ENCODE measurements at regions not wholly inside any gene's neighbourhood (a gene's known extent, or its start where the extent isn't known, plus 50 kb on each side); places are given as distances from the start of the nearest gene placed in this dataset.

DNA sequence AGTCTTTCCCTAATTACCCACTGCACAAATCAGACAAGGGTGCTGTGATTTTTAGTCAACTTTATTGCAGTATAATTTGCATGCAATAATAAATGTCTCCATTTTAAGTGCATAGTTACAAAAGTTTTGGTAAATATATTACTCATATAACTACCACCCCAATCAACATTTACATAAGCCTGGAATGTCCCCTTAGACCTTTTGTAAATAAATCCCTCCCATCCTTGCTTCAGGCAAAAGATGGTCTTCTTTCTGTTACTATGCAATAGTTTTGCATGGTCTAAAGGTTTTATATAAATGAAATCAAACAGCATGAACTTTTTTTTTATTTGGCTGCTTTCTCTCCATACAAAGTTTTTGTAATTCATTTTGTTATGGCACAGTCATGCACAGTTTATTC lies 235.4 kb downstream of the PYDC2 start:
- FAIRE-seq (no peak), DNase-seq (ENCODE audit: insufficient read length, low spot score) (no peak)
- TF ChIP-seq, protein P1, sequence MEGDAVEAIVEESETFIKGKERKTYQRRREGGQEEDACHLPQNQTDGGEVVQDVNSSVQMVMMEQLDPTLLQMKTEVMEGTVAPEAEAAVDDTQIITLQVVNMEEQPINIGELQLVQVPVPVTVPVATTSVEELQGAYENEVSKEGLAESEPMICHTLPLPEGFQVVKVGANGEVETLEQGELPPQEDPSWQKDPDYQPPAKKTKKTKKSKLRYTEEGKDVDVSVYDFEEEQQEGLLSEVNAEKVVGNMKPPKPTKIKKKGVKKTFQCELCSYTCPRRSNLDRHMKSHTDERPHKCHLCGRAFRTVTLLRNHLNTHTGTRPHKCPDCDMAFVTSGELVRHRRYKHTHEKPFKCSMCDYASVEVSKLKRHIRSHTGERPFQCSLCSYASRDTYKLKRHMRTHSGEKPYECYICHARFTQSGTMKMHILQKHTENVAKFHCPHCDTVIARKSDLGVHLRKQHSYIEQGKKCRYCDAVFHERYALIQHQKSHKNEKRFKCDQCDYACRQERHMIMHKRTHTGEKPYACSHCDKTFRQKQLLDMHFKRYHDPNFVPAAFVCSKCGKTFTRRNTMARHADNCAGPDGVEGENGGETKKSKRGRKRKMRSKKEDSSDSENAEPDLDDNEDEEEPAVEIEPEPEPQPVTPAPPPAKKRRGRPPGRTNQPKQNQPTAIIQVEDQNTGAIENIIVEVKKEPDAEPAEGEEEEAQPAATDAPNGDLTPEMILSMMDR (IDR thresholded peaks at IDR 0.05; ENCODE audit: insufficient read depth, missing control alignments), result no peak

DNA sequence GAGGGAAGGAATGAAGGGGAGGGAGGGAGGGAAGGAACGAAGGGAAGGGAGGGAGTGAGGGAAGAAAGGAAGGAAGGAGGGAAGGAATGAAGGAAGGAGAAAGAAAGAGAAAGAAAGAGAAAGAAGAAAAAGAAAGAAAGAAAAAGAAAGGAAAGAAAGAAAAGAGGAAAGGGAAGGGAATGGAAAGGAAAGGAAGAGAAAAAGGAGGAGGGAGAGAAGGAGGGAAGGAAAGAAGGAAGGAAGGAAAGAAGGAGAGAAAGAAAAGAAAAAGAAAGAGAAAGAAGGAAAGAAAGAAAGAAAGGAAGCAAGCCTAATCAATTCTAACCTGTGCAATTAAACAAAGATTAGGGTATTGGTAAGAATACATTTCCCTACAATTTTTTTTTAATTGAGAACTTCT lies 238.6 kb downstream of the PYDC2 start:
- TF ChIP-seq, protein P1 (IDR thresholded peaks at IDR 0.05; ENCODE audit: insufficient read depth, missing control alignments), result no peak
- DNase-seq (ENCODE audit: insufficient read length, low spot score) (no peak), FAIRE-seq (no peak)

DNA sequence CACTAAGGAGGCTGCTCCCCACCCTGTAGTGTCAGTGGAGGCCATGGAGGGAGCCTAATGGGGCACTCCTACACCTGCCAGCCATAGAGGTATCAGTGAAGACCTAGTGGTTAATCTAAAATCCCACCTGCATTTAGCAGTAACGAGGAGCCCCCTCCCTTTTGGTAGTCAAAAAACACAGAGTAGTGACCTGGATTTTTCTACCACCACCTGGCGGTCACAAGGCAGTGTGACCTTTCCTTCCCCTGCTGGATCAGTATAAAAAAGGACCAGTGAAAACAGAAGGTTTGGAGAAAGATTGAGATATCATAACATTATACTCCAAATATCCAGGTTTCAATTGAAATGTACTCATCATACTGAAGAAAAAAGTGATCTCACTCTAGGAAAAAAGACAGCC lies 241.2 kb downstream of the PYDC2 start:
- TF ChIP-seq, protein P1 (IDR thresholded peaks at IDR 0.05; ENCODE audit: insufficient read depth, missing control alignments), result no peak
- no peak for FAIRE-seq
- DNase-seq (ENCODE audit: insufficient read length, low spot score), result no peak

DNA sequence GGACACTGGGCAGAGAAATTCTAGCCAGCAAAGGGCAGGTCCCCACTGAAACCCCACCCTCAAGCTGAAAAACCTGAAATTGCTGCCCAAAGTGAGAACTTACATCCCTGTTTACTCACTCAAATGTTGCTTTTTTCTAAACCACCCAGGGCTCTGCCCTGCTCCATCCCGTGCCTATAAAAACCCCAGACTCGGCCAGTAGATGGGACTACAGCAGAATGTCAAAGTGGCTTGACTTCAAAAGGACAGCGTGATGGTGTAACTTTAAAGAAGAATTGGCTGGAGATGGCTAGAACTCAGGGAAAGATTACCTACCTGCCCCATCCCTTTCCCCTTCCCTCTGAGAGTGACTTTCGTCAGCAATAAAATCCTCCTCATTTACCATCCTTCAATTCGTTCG lies 246.9 kb downstream of the PYDC2 start:
- TF ChIP-seq, protein P1 (IDR thresholded peaks at IDR 0.05; ENCODE audit: insufficient read depth, missing control alignments), result no peak
- DNase-seq (ENCODE audit: insufficient read length, low spot score) (no peak), FAIRE-seq (no peak)

DNA sequence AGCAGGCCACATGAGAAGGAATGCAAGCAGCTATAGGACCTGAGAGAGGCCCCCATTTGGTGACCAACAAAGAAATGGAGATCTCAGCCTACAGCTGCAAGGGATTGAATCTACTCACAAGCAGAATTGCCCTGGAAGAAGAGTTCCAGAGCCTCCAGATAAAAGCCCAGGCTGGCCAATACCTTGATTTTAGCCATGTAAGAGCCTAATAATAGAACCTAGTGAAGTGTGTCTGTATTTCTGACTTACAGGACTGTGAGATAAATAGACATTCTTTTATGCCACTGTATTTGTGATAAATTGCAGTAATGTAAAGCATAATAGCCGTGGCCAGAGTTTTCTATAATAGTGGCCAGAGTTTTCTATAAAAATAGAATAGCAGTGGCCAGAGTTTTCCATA lies 254.6 kb downstream of the PYDC2 start:
- TF ChIP-seq, protein P1 (IDR thresholded peaks at IDR 0.05; ENCODE audit: insufficient read depth, missing control alignments), result no peak
- DNase-seq (ENCODE audit: insufficient read length, low spot score), result no peak
- no peak for FAIRE-seq

DNA sequence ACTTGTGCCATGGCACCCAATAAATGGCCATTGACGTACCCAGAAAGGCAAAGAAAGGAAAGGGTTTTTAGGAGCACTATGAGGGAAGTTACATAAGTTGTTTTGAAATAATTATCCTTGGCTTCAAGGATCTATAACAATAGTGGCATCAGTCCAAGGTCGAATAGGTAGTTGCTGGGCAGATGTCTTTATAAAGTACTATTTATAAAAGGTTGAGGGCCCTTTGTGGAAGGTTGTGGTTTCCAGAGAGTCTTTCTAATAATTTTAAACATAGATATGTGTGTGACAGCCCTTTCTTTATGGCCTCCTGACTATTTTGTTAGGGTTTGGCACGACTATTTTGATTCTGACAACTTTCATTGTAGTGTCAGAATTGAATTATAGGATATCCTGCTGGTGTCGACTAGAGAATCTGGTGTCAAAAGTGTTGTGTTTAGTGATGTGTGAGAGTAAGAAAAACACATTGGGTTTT lies 260.5 kb downstream of the PYDC2 start:
- DNase-seq (ENCODE audit: insufficient read length, low spot score) (no peak), FAIRE-seq (no peak)
- TF ChIP-seq, protein P1 (IDR thresholded peaks at IDR 0.05; ENCODE audit: insufficient read depth, missing control alignments), result no peak

DNA sequence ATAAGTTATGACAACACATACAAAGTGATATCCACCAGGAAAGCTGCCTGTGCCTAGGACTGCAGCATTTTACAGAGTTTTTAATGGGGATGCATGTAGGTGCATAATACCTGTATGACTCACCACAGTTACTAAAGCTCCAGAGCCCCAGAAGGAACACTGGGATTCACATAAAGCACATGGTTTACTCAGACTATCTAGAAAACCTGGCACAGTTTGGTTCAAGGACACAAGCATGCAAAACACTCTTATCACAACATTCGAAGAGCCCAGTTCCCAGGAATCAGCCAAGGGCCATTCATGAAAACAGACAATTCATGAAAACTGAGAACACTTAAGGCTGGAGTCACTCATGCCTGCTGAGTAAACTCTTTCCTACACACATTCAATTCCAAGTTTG lies 261.0 kb downstream of the PYDC2 start:
- FAIRE-seq, result no peak
- TF ChIP-seq, protein P1 (IDR thresholded peaks at IDR 0.05; ENCODE audit: insufficient read depth, missing control alignments), result no peak
- DNase-seq (ENCODE audit: insufficient read length, low spot score), result no peak

Measured in D721Med (cell line).